GM19351 (cell line): ENCODE measurements at regions not wholly inside any gene's neighbourhood (a gene's known extent, or its start where the extent isn't known, plus 50 kb on each side); places are given as distances from the start of the nearest gene placed in this dataset.
"Not testable (repeated sequence)": the region's sequence is repeated elsewhere in the genome, so short reads cannot be mapped to it uniquely, and the experiment has no call there.

Experiments
- ATAC-seq: cut with Tn5 transposase; IDR thresholded peaks from one replicate; pipeline ENCODE4 v1.9.1; 2021; ENCODE audit warnings: mild to moderate bottlenecking, moderate library complexity; ENCODE audit not compliant: unreplicated experiment

GRCh38 chr4:52370576-52370975, 288.5 kb downstream of the USP46 start:
- no peak for ATAC-seq

GRCh38 chr4:52371841-52372240, 287.3 kb downstream of the USP46 start:
- ATAC-seq = no peak

- no peak for ATAC-seq
Measured at GRCh38 chr4:52372269-52372668, 286.8 kb downstream of the USP46 start.

DNA sequence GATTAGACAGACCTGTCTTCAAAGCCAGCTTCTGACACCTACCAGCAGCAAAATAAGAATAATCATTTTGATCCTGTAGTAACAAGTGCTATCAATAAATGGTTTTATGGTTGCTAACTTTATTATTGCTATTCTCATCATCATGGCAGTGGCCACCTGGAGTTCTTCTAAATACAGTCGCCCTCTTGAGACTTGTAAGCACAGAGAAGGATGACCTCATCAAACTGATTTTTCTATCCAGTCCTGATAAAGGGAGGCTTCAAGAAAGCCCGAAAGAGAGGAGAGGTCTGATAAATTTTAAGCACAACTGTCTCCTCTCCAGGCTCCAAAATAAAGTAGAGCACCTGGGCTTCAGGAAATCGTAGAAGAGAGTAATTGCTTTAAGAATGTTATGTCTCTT, 286.4 kb downstream of the USP46 start:
- no peak for ATAC-seq

GRCh38 chr4:52373650-52374049, 285.5 kb downstream of the USP46 start:
- ATAC-seq = no peak

DNA sequence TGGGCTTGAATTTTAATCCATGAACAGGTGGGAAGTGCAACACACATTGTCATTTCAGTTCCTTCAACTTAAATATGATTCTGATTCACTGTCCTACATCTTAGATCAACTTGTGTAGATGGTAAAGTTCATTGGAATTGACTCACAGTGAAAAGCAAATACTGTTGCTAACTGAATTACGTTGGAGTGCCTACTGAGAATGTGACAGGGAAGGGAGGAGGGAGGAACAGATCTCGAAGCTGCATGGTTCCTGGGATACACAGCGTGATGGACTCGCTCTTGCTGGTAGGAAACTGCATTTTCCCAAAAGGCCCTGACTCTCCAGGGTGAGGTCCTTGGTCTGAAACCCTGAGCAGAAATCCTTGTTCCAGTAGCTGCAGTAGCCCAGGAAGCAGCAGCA, 284.2 kb downstream of the USP46 start:
- ATAC-seq = no peak

DNA sequence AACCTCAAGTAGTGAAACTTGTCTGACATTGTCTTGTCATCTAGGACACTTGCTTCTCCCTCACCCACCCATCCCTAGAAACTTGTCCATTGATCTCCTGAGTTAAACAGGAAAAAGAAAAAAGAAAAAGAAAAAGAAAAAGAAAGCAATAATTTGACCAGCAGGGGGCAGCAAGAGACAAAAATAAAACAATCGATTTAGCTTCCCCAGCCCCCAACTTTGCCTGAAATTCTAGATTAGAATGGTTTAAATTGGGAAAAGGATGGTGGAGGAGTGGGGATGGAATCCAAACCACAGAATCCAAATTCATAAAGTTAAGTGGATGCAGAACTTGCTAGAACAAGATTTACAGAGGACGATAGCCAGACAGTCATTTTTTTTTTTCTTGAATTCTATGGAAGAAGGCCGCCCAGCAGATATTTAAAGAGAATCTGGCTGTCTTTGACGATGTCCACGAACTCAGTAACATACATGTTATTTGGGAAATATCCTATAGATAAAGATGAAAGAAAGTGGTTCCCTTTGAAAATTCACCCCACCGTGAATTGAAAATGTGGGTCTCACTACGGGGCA, 282.9 kb downstream of the USP46 start:
- no peak for ATAC-seq

- no peak for ATAC-seq
Measured at GRCh38 chr4:52377563-52377962, 281.5 kb downstream of the USP46 start.

- ATAC-seq = no peak
Measured at GRCh38 chr4:52407545-52407944, 251.6 kb downstream of the USP46 start.

DNA sequence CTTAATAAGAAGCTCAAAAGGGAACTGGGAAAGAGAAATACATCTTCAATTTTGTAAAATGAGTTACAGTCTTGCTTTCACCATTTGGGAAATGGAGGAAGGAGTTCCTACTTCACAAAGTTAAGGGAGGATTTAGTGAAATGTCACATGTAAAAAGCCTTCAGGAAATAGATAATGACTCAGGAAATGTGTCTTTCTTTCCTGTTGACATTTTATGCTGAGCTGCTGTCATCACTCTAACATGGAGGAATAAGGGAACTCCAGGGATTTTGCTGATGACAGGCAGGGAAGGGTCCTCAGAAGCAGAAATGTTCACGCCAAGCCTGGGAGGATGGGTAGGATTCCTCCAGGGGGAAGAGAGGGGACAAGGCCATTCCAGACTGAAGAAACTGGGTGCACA, 251.1 kb downstream of the USP46 start:
- ATAC-seq = no peak

DNA sequence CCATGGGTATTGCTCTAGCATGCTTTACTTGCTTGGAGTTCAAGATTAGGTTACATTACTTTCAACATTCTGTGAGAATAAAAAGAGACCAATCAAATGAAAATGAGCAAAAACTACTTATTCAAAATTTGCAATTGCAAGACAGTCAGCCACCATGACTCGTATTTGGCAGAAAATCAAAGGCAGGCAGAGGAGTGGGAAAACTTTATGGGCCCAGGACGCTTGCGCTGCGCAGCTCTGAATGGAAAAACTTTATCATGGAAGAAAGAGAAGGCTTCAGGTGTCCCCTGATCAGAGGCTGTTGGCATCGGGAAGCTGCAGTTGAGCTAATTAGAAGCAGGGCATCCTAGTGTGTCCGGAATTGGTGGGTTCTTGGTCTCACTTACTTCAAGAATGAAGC, 250.6 kb downstream of the USP46 start:
- no peak for ATAC-seq

GRCh38 chr4:52409766-52410165, 249.3 kb downstream of the USP46 start:
- ATAC-seq = not testable (repeated sequence)

GRCh38 chr4:52410971-52411370, 248.1 kb downstream of the USP46 start:
- no peak for ATAC-seq

- no peak for ATAC-seq
Measured at GRCh38 chr4:52420330-52420729, 238.8 kb downstream of the USP46 start.

- ATAC-seq = no peak
Measured at GRCh38 chr4:52421811-52422213, 237.3 kb downstream of the USP46 start.

GRCh38 chr4:52423967-52424366, 235.1 kb downstream of the USP46 start:
- peak; percentile 76 for ATAC-seq

DNA sequence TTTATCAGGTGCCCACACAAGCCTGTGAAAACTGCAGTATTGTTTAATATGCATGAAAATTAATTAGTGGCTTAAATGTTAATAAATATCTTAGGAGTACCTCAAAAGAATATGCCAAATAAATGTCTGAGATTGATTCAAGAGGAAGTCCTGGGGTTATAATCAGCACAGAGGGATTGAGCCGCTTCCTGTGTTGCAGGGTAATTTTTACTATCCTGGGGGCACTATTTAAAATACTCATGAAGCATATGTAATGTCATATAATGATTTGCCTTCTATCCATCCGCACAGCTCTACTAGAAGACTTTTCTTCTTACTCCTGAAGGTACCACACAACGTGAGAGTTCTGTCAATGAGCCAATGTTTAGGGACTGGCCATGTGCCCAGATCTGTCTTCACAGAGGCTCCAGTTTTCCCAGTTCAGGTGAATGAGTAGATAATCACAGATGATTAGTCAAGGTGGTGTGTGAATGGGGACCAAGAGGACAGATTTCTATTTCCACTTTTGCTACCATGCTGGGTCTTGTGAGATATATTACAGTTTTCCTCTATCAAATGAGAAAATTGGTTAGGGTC, 233.3 kb downstream of the USP46 start:
- no peak for ATAC-seq

DNA sequence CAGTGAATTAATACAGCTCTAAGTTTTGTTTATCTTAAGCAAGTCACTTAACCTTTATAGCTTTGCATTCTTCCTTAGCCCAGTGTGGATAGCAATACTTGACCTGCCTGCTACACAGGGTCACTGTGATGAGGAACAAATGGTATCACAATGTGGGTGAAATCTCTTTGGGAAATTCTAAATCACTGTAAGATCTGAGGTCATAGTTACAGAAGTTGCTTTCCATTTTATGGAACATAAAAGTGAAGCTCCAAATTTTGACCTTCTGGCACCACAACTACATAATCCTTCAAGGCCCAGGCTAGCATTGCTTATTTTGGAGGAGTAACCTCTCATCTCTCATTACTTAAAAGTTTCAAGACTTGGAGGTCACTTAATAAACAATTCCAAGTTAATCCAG, 227.7 kb downstream of the USP46 start:
- ATAC-seq = no peak

DNA sequence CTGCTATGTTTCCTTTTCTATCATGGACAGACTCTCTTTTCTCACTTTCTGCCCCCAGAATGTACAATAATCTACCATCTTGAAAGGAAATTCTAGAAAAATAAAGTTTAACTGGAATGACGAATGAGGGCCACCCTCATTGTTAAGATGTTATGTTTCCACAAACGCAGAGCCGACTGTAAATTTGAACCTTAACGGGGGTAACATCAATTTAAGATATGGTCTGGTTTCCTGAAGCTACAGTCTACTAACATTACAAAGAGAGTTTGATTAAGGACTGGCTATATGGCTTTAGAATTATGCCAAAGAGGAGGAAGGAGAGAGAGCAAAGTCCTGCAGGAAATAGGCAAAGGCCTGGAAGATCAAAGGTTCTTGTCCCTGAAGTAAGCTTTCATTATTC, 227.2 kb downstream of the USP46 start:
- ATAC-seq = no peak

DNA sequence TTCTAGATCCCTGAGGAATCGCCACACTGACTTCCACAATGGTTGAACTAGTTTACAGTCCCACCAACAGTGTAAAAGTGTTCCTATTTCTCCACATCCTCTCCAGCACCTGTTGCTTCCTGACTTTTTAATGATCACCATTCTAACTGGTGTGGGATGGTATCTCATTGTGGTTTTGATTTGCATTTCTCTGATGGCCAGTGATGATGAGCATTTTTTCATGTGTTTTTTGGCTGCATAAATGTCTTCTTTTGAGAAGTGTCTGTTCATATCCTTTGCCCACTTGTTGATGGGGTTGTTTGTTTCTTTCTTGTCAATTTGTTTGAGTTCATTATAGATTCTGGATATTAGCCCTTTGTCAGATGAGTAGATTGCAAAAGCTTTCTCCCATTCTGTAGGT, 216.6 kb downstream of the USP46 start:
- not testable (repeated sequence) for ATAC-seq

GRCh38 chr4:52472444-52472843, 186.7 kb downstream of the USP46 start:
- peak; percentile 56 for ATAC-seq

GRCh38 chr4:52477191-52477780, 181.8 kb downstream of the USP46 start:
- ATAC-seq = no peak
